Esophagus muscularis mucosa (tissue), 3 donors: ENCODE measurements at regions not wholly inside any gene's neighbourhood (a gene's known extent, or its start where the extent isn't known, plus 50 kb on each side); places are given as distances from the start of the nearest gene placed in this dataset.

ENCODE experiments used
- CTCF ChIP-seq, 3 experiments: fragments of 200-600 bp in 2 of 3; fragments of 450-650 bp in 1 of 3; sonication (generic) in 2 of 3; IDR thresholded peaks; one replicate each; pipeline ENCODE4 v1.5.1; 2017 to 2019; ENCODE audit warnings: antibody characterized with exemption in 3 of 3, mild to moderate bottlenecking in 2 of 3, moderate library complexity in 1 of 3
- POLR2A ChIP-seq: fragments of 450-650 bp; IDR thresholded peaks from one replicate; pipeline ENCODE4 v1.6.1; 2017; ENCODE audit warnings: antibody characterized with exemption, moderate library complexity, mild to moderate bottlenecking, low read depth

DNA sequence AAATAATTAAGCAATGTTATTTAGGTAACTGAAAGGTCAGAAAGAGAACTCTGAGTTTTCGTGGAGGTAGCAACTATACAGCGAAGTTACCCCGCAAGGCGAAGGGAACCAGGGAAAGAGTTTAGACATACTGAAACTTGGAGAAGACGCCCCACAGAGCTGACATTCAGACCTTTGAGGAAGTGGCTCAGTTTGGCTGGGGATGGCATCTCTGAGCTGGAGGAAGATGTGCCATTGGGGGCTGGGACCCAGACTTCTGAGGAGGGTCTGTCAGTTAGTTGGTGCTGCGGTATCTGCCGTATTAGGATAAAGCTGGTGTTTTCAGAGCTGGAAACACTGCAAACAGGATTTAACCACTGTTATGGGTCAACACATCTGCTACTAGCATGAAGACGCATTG lies 156.6 kb downstream of the ANKRD50 start:
- TF ChIP-seq POLR2A (no peak), CTCF (IDR thresholded peaks at IDR 0.05) (no peak)
